Stimulated activated CD4-positive, alpha-beta T cell treated with anti-CD3 and anti-CD28 coated beads, Interleukin-1b, Interleukin-23, amount 100 ng/mL, for 24 hours (primary cell): ENCODE measurements at regions not wholly inside any gene's neighbourhood (a gene's known extent, or its start where the extent isn't known, plus 50 kb on each side); places are given as distances from the start of the nearest gene placed in this dataset.

ENCODE experiments used
- DNase-seq, 4 experiments: peaks; one replicate each; pipeline ENCODE4 v3.0.0-alpha.2; 2020; ENCODE audit warnings: low read depth in 4 of 4, low spot score in 1 of 4

- no peak for DNase-seq
Measured at GRCh38 chr14:71694591-71695530, 237.4 kb upstream of the RGS6 start.

GRCh38 chr14:71695611-71696350, 236.4 kb upstream of the RGS6 start:
- no peak for DNase-seq

GRCh38 chr14:71698027-71698426, 234.2 kb upstream of the RGS6 start:
- no peak for DNase-seq

GRCh38 chr14:71698673-71699072, 233.6 kb upstream of the RGS6 start:
- no peak for DNase-seq

- DNase-seq: no peak
Measured at GRCh38 chr14:71701990-71702389, 230.2 kb upstream of the RGS6 start.

GRCh38 chr14:71702786-71703185, 229.4 kb upstream of the RGS6 start:
- no peak for DNase-seq

- DNase-seq: no peak
Measured at GRCh38 chr14:71703477-71703876, 228.8 kb upstream of the RGS6 start.

GRCh38 chr14:71704210-71704609, 228.0 kb upstream of the RGS6 start:
- DNase-seq: no peak

- no peak for DNase-seq
Measured at GRCh38 chr14:71705460-71705859, 226.8 kb upstream of the RGS6 start.

GRCh38 chr14:71709076-71709475, 223.2 kb upstream of the RGS6 start:
- no peak for DNase-seq

- no peak for DNase-seq
Measured at GRCh38 chr14:71709987-71710386, 222.2 kb upstream of the RGS6 start.

- DNase-seq: no peak
Measured at GRCh38 chr14:71711125-71711524, 221.1 kb upstream of the RGS6 start.

GRCh38 chr14:71711619-71712018, 220.6 kb upstream of the RGS6 start:
- DNase-seq: no peak

GRCh38 chr14:71712478-71712877, 219.8 kb upstream of the RGS6 start:
- DNase-seq: no peak

- no peak for DNase-seq
Measured at GRCh38 chr14:71713016-71713415, 219.2 kb upstream of the RGS6 start.

- no peak for DNase-seq
Measured at GRCh38 chr14:71713451-71713850, 218.8 kb upstream of the RGS6 start.

- DNase-seq: no peak
Measured at GRCh38 chr14:71714225-71714624, 218.0 kb upstream of the RGS6 start.

GRCh38 chr14:71716041-71716772, 216.0 kb upstream of the RGS6 start:
- no peak for DNase-seq

- DNase-seq: peak in 1 of 4 experiments; percentile 4
Measured at GRCh38 chr14:71720978-71721624, 211.1 kb upstream of the RGS6 start.

- no peak for DNase-seq
Measured at GRCh38 chr14:71721791-71722190, 210.4 kb upstream of the RGS6 start.

GRCh38 chr14:71722885-71723284, 209.3 kb upstream of the RGS6 start:
- no peak for DNase-seq
